Germinal center (tissue), 1 donor: ENCODE measurements at regions not wholly inside any gene's neighbourhood (a gene's known extent, or its start where the extent isn't known, plus 50 kb on each side); places are given as distances from the start of the nearest gene placed in this dataset.

Experiments used
- DNase-seq: peaks from one replicate; pipeline ENCODE4 v3.0.0; 2012; ENCODE audit warnings: mixed read lengths, low spot score

DNA sequence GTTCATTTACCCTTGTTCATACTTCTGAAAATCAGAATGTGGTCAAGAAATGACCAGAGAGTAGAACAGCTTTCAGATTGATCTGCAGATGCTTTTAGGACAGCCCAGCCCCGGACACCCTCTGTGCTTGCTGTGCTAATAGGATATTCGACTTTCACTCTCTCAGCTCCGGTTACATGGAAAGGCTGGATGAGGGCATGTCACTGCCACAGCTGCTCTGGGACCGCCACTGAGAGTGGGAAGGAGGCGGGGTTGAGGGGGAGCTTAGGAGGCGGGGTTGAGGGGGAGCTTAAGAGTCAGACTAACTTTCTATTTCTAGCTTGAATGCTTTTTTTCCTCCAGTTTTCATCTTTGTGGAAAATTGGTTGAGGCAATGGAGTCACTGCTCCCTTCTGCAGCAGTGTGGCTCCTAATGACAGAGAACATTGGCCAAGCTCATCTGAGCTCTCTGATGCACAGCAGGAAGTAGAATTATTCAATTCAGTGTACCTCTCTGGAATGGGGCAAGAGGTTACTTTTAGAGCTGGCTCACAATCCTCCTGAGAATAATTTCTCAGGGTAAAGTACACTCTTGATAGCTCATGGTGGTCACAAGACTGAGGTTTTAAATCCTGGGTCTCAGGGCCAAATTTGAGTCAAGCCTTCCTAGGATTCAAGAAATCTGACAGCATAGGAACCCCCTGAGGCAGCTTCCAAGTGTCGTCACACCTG lies 74.6 kb upstream of the NPAS1 start:
- no peak for DNase-seq

DNA sequence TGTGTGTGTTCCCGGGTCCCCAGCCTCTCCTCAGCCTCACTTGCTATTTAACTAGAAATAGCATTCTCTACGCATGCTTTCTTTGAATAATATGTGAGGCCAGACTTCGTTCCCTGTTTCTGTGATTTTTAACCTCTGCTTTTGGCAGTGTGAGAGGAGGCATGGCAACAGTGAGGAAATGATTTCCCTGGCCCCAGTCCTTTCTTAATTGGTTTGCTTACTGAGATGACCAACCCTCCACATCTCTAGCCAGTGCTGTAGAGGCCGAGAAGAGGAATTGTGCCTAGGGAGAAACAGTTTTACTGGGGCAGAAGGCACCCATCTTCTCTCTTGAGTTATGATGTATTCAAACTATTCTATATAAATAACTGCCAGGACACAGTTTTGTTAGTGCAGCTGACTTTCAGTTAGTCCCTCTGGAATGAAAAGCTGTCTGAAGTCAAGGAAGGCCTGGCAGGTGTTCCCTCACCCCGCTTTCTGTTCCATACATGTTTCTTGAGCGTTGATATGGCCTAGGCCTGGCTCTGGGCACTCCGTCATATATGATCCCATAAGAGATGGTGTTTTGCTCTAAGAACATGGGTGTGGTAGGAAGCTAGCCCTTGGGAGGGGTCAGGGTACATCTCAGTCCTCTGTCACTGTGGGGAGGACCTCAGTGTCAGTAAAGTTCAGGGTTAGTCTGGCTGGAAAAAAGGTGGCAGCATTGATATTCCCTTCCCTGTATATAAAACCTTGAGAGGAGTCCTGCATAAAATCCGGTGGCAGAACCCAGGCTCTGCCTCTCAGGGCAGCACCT lies 73.7 kb upstream of the NPAS1 start:
- no peak for DNase-seq

DNA sequence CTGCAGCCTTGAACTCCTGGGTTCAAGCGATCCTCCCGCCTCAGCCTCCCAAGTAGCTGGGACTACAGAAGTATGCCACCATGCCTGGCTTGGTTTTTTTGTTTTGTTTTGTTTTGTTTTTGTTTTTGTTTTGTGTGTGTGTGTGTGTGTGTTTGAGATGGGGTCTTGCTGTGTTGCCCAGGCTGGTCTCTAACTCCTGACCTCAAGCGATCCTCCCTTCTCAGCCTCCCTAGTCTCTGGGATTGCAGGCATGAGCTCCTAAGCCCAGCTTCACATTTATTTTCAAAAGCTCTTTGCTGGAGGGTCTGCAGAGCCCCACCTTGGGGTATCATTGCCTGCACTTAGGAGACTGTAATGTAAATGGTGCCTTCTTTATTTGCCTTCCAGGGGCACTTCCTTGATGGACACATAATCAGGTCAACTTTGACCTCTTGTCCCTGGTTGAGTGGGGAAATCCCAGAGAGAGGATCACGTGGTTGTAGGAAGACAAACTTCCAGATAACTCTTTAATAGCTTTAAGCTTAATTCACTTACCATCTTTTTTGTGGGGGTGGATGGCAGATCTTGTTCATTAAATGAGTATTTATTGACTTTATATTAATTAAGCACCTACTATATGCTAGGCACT lies 72.9 kb upstream of the NPAS1 start:
- DNase-seq: no peak

DNA sequence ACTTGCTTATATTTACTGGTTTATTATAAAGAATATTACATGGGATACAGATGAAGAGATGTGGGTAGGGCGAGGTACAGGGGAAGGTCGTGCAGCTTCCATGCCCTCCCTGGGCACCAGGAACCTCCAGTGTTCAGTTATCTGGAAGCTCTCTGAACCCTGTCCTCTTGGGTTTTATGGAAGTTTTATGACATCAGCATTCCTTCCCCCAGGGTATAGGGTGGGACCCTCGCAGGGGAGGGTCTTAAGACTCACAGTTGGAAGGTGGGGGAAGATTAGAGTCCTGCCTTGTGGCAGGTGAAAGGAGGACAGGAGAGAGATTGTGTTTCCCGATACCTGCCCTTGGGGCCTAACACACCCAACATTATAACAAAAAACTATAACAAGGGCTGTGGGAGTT lies 71.8 kb upstream of the NPAS1 start:
- no peak for DNase-seq

DNA sequence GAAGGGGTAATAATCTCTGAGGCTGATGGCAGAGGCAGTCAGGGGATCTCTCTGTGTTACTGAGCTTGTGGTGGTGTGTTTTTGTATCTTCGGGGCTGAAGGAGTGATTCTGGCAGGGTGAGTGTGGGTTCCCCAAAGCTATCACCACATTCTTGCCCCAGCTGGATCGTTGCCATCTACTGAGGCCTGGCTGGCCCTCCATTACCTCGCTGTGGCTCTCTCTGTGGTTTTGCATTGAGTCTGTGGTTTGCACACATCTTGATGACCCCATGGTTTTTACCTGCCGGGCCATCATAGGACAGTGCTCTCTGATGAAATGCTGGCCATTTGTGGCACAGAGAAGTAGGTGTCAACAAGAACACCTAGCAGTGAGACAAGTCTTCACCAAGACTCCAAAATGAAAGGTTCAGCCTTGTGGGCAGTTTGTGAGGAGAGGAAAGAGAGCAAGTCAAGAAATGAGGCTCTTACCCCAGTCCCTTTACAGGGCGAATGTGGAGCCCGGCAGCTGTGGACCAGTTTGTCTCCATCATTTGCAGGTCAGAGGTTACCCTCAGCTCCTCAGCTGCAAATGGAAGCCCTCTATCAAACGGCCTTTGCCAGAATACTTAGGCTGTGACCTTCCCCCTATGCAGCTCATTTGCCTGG lies 69.0 kb upstream of the NPAS1 start:
- no peak for DNase-seq

DNA sequence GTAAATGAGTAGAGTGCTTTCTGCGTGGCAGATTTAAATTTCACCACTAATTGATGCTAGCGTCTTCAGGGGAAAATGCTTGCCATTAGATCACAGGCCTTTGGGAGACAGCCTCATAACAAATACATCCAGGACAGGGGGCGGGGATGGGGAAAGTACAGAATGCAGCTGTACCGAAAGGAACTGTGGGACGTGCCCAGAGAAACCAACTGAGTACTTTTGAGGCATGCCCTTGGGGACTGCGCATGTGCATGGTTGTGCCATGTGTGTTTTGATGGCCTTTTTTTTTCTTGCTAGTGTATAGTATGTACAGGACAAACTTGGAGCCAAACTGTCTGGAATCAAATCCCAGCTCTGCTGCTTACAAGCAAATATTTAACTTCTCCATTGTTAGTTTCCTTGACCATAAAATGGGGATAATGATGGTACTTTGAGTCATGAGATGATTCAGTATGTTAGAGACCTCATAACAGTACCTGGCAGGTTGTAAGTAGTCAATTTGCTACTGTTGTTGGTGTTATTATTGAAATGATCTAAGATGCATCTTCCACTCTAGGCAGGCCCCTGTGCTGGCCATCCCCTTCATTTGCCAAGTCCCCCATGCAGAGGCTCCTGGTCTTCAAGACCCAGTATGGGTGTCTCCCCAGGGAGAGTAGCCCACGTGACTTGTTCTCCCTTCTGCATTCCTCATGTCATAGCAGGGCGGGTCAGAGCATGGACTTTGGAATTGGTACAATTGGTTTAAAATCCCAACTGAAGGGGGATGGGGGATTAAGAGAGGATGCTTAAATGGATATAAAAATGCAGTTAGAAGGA lies 68.3 kb upstream of the NPAS1 start:
- DNase-seq: peak; percentile 12

DNA sequence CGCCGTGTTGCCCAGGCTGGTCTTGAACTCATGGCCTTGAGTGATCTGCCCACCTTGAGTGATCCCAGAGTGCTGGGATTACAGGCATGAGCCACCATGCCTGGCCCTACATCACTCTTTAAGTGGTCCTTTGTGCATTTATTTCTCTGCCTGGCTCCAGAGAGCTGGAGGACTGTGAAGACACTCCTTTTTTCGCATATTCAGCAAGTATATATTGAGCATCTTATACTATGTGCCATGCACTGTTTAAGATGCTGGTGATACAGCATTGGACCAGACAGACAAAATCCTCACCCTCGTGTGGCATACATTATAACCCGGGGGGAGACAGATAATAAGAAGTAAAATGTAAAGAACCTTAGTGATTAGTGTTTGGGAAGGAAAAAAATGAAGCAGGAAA lies 66.8 kb upstream of the NPAS1 start:
- no peak for DNase-seq

DNA sequence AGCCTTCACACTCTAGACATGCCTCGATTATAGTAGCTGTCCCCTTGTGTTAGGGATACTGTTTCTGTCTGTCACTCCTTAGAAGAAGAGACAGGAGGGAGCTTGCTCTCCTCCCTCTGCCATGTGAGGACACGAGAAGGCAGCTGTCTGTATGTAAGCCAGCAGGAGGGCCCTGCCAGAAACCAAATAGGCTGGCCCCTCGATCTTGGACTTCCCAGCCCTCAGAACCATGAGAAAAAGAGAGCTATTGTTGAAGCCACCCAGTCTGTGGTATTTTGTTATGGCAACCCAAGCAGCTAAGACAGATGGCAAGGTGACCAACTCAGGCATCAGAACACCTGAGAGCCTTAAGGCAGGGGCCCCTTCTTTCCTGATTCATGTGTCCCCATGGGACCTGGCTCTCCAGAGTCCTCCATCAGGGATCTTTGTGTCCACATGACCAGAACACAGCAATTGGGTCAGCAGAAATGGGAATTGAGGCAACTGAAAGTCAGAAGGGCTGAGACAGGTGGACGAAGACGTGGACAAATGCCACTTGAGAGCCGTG lies 65.6 kb upstream of the NPAS1 start:
- no peak for DNase-seq

DNA sequence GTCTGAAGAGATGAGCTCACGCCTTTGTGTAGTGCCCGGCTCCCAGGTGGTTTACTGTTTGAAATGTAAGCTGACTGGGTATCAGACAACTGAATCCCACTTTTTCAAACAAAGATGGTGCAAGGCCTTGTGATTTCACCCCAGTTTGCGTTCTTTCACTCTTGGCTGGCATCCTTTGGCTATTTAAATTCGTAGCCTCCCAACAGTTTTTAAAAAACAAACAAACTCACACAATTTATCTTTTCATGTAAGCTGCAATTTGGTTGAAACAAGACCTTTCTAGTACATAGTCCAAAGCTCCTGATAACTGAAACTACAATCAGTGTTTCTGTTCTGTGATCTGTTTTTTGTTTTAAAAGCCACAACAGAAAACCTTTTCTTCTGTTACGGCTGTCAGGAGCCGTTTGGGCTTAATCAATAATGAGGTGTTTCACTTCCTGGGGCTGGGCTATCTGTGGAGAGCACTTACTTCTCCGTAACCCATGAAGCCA lies 65.1 kb upstream of the NPAS1 start:
- DNase-seq: no peak

DNA sequence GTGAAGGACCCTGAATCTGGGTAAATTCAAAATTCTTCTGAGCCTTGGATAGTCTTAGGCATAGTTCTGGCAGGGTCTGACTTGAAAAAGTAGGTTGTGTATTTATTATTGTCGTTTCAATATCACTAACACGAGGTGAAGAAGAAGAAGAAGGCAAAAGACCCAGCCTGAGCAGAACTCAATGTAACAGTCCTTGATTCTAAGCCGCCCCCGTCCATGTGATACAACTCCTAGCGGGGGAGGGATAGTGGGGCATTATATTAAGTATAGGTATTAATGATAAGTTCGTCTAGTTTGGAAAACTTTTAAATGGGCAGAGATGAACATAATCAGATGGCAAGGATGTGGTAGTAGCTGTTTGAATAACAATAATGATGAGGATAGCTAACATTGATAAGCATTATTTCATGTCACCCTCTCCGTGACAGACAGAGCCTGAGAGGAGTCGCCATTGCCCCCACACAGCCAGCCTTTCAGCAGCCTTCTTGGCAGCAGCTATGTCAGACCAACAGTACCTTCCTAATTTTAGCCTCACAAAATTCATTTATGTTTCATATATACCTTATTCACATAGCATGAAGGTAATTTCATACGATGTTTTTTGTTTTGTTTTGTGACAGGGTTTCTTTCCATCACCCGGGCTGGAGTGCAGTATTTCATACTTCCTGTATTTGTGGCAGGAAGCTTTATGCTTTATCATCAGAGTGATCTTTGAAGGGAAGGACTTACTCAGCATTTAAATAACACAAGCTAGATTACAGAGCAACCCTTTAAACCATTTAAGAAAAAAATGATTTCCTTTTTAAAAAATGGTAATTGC lies 64.4 kb upstream of the NPAS1 start:
- no peak for DNase-seq

DNA sequence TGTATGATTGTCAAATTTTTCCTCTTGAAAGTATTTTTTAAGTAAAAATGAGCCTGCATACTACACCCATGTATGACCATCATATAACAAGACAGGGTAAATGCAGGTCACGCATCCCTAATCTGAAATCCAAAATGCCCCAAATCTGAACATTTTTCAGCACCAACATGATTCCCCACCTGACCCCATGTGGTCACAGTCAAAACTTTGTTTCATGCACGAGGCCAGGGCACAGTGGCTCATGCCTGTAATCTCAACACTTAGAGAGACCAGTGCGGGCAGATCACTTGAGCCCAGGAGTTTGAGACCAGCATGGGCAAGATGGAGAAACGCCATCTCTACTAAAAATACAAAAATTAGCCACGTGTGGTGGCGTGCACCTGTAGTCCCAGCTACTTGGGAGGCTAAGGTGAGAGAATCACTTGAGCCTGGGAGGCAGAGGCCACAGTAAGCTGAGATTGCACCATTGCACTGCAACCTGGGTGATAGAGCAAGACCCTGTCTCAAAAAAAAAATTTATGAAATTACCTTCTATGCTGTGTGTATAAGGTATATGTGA lies 63.7 kb upstream of the NPAS1 start:
- DNase-seq: no peak

DNA sequence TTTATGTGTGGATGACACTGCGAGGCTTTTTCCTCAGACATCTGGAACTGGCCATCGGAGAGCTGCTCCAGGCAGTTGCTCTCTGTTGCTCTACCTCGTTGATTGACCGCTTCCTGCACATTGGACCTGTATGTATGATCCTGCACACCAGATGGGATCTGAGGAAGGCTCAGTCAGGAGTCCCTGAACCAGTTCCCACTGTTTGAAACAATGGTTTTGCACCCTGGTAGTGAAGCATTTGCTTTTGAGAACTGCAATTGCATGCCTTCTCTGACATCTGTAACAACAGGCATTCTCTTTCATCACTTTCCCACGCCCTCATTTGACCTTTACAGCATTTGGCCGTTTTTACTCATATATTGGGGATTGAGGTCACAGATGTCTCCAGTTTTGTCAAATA lies 61.1 kb upstream of the NPAS1 start:
- DNase-seq: no peak

DNA sequence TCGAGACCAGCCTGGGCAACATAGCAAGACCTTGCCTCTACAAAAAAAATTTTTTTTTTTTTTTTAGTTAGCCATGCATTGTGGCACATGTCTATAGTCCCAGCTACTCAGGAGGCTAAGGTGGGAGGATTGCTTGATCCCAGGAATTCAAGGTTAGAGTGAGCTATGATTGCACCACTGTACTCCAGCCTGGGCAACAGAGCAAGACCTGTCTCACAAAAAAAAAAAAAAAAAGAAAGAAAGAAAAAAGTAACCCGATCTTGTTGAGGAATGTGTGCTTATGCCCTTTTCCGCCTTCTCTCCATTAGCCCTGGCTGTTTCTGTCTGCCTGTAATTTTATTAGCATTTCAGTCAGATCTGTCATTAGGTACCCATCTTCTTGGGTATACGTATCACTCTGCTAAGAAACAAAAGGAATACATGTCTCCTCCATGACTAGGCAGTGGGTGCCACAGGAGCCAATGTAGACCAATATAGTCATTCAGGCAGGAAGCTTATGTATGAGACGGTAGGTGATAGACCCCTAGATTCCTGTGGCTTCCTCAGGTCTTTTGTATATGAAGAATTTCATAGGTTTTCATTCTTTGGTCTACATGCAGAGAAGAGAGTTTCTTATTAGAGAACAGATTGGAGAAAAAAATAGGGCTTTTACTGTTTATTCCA lies 59.6 kb upstream of the NPAS1 start:
- no peak for DNase-seq

DNA sequence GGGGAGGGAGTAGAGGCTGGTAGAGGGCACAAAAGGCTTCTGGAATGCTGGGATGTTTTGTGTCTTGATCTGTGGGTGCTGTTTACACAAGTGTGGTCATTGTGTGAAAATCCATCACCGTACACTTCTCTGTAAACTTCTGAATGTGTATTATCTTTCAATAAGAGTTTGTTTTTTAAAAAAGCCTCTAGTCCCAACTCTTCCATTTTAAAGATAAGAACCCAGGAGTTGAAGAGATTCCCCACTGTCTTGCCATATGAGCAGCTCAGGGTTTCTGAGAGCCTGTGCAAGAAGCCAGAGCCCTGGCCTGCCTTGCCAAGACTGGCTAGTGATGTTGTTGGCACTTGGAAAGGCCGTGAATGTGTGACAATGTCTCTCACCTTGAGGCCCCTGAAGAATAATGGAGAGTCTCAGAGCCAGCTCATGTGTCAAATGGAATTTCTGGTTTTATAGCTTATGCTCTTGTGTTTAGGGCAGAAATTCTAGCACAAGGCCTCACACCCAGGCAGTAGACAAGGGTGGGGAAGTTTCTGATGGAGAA lies 57.5 kb upstream of the NPAS1 start:
- DNase-seq: no peak

DNA sequence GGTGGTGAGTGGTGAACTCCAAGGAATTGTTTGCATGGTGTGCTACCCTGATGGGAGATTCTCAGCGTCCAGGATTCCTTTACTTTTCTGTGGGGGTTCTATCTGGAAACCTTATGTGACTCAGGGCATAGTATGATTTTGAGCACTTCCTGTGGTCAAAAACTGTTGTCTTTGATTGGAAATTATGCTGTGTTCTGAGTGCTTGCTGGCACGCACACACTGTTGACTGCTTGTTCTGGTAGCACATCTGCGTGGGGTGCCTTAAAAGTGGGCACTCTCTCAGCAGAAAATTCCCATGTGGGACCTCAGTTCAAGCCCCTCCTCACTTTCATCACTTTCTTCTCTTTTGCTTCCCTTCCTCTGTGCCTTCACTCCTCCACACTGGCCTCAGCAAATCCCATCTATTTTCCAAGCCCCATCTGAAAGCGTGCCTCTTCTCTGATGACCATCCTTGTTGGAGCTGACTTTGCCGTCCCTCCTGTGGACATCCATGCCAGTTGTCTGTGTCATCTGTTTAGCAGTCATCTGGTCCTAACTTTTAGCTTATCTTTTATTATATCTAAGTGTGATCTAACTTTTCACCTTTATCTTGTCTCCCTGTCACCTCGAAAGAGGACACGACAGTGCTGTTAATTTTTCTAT lies 56.4 kb upstream of the NPAS1 start:
- no peak for DNase-seq

DNA sequence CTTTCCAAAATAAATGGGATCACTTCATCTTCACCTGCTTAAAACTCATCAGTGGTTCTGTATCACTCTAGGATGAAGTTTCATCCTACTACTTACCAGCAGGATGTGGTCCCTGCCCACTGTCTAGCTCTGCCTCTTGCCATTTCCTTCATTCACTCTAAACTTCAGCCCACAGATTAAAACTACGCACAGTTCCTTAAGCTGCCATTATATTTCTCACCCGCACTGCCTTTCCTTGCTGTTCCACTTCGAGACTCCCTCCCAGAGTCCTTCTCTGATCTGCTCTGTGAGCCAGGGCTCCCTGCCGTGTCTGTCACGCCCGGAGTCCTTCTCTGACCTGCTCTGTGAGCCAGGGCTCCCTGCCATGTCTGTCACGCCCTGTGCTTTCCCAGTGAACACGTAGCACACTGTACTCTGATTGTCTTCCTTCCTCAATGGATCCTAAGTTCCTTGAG lies 52.0 kb upstream of the NPAS1 start:
- no peak for DNase-seq
